GM18861 (cell line): ENCODE measurements at regions not wholly inside any gene's neighbourhood (a gene's known extent, or its start where the extent isn't known, plus 50 kb on each side); places are given as distances from the start of the nearest gene placed in this dataset.
"Not testable (repeated sequence)": the region's sequence is repeated elsewhere in the genome, so short reads cannot be mapped to it uniquely, and the experiment has no call there.

Experiments used
- ATAC-seq: cut with Tn5 transposase; IDR thresholded peaks from one replicate; pipeline ENCODE4 v1.9.1; 2021; ENCODE audit not compliant: unreplicated experiment

- ATAC-seq = no peak
These were observed 93.9 kb downstream of the TEX35 start for GRCh38 chr1:178606839-178607238.

GRCh38 chr1:178607718-178608408 lies 95.0 kb downstream of the TEX35 start:
- ATAC-seq = peak; percentile 54

GRCh38 chr1:178609015-178609414 lies 96.1 kb downstream of the TEX35 start:
- no peak for ATAC-seq

- not testable (repeated sequence) for ATAC-seq
These were observed 97.9 kb downstream of the TEX35 start for GRCh38 chr1:178610690-178611410.

GRCh38 chr1:178612261-178612660 lies 99.4 kb downstream of the TEX35 start:
- ATAC-seq = no peak

- ATAC-seq = no peak
These were observed 100.5 kb downstream of the TEX35 start for GRCh38 chr1:178613271-178613945.

- ATAC-seq = no peak
These were observed 101.4 kb downstream of the TEX35 start for GRCh38 chr1:178614286-178614685.

- no peak for ATAC-seq
These were observed 105.8 kb upstream of the RALGPS2 start for GRCh38 chr1:178619042-178619927.

- ATAC-seq = no peak
These were observed 104.2 kb upstream of the RALGPS2 start for GRCh38 chr1:178620584-178621475.

GRCh38 chr1:178621822-178622221 lies 103.2 kb upstream of the RALGPS2 start:
- no peak for ATAC-seq

GRCh38 chr1:178625695-178626094 lies 99.3 kb upstream of the RALGPS2 start:
- no peak for ATAC-seq

- ATAC-seq = no peak
These were observed 98.0 kb upstream of the RALGPS2 start for GRCh38 chr1:178627037-178627436.

- no peak for ATAC-seq
These were observed 96.3 kb upstream of the RALGPS2 start for GRCh38 chr1:178628637-178629251.

GRCh38 chr1:178629252-178630154 lies 95.5 kb upstream of the RALGPS2 start:
- ATAC-seq = no peak

- no peak for ATAC-seq
These were observed 94.6 kb upstream of the RALGPS2 start for GRCh38 chr1:178630417-178630816.

- ATAC-seq = no peak
These were observed 92.4 kb upstream of the RALGPS2 start for GRCh38 chr1:178632653-178633052.

GRCh38 chr1:178633056-178633455 lies 92.0 kb upstream of the RALGPS2 start:
- ATAC-seq = no peak

GRCh38 chr1:178634445-178634844 lies 90.6 kb upstream of the RALGPS2 start:
- no peak for ATAC-seq

GRCh38 chr1:178637841-178638240 lies 87.2 kb upstream of the RALGPS2 start:
- no peak for ATAC-seq
